NB4 (cell line): ENCODE measurements at regions not wholly inside any gene's neighbourhood (a gene's known extent, or its start where the extent isn't known, plus 50 kb on each side); places are given as distances from the start of the nearest gene placed in this dataset.

Experiments
- MYC ChIP-seq: IDR thresholded peaks from 2 replicates; pipeline ENCODE4 v1.6.1; 2011; ENCODE audit warnings: low read depth, low read length
- TF ChIP-seq, protein P1 (sequence below): IDR thresholded peaks from one replicate; pipeline ENCODE4 v1.5.1; 2012; ENCODE audit warnings: low read depth, low read length
- TF ChIP-seq, protein P2 (sequence below): IDR thresholded peaks from 2 replicates; pipeline ENCODE4 v1.6.1; 2011; ENCODE audit warnings: low read depth, low read length

DNA sequence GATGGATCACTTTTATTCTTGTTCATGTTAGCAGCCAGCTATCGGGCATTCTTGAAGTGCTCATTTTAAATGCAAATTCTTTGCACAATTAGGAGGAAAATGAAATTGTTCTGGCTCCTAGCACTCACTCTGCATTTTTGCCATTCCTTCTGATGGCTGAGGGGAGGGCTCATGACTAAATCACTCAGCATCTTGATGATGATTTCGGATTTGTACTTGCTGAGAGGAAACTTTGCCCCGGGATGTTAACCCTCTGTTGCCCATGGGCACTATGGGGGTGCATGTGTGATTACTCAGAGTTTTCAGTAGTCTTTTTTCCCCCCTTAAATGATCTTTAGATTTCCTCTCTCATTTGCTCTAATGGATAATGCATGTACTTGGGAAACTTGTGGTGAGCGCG is 299.6 kb upstream of the C2CD4B start:
- no peak for TF ChIP-seq MYC
- TF ChIP-seq, protein P1, sequence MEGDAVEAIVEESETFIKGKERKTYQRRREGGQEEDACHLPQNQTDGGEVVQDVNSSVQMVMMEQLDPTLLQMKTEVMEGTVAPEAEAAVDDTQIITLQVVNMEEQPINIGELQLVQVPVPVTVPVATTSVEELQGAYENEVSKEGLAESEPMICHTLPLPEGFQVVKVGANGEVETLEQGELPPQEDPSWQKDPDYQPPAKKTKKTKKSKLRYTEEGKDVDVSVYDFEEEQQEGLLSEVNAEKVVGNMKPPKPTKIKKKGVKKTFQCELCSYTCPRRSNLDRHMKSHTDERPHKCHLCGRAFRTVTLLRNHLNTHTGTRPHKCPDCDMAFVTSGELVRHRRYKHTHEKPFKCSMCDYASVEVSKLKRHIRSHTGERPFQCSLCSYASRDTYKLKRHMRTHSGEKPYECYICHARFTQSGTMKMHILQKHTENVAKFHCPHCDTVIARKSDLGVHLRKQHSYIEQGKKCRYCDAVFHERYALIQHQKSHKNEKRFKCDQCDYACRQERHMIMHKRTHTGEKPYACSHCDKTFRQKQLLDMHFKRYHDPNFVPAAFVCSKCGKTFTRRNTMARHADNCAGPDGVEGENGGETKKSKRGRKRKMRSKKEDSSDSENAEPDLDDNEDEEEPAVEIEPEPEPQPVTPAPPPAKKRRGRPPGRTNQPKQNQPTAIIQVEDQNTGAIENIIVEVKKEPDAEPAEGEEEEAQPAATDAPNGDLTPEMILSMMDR, result no peak
- TF ChIP-seq, protein P2, sequence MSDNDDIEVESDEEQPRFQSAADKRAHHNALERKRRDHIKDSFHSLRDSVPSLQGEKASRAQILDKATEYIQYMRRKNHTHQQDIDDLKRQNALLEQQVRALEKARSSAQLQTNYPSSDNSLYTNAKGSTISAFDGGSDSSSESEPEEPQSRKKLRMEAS, result no peak
